GM21529 (cell line): ENCODE measurements at regions not wholly inside any gene's neighbourhood (a gene's known extent, or its start where the extent isn't known, plus 50 kb on each side); places are given as distances from the start of the nearest gene placed in this dataset.
"Not testable (repeated sequence)": the region's sequence is repeated elsewhere in the genome, so short reads cannot be mapped to it uniquely, and the experiment has no call there.

ENCODE experiments used
- ATAC-seq: cut with Tn5 transposase; IDR thresholded peaks from one replicate; pipeline ENCODE4 v1.9.1; 2021; ENCODE audit not compliant: unreplicated experiment

GRCh38 chr4:83931659-83932438 is 395.9 kb downstream of the GPAT3 start:
- ATAC-seq, result no peak

GRCh38 chr4:83929550-83929949 is 393.6 kb downstream of the GPAT3 start:
- ATAC-seq, result no peak

GRCh38 chr4:83926950-83927349 is 391.0 kb downstream of the GPAT3 start:
- ATAC-seq, result no peak

GRCh38 chr4:83923341-83923740 is 387.4 kb downstream of the GPAT3 start:
- no peak for ATAC-seq

GRCh38 chr4:83922402-83922801 is 386.5 kb downstream of the GPAT3 start:
- no peak for ATAC-seq

GRCh38 chr4:83921124-83921523 is 385.2 kb downstream of the GPAT3 start:
- ATAC-seq, result no peak

GRCh38 chr4:83920375-83920774 is 384.5 kb downstream of the GPAT3 start:
- ATAC-seq, result no peak

- ATAC-seq, result no peak
Observed at GRCh38 chr4:83917572-83917971, 381.7 kb downstream of the GPAT3 start.

- ATAC-seq, result no peak
Observed at GRCh38 chr4:83910693-83911092, 374.8 kb downstream of the GPAT3 start.

GRCh38 chr4:83906561-83906960 is 370.7 kb downstream of the GPAT3 start:
- ATAC-seq, result no peak

- peak; percentile 49 for ATAC-seq
Observed at GRCh38 chr4:83905952-83906351, 370.0 kb downstream of the GPAT3 start.

GRCh38 chr4:83903740-83904139 is 367.8 kb downstream of the GPAT3 start:
- not testable (repeated sequence) for ATAC-seq

GRCh38 chr4:83894831-83895230 is 358.9 kb downstream of the GPAT3 start:
- ATAC-seq, result no peak

- ATAC-seq, result no peak
Observed at GRCh38 chr4:83890816-83891215, 354.9 kb downstream of the GPAT3 start.

GRCh38 chr4:83890231-83890630 is 354.3 kb downstream of the GPAT3 start:
- ATAC-seq, result no peak

GRCh38 chr4:83889802-83890201 is 353.9 kb downstream of the GPAT3 start:
- no peak for ATAC-seq

- ATAC-seq, result no peak
Observed at GRCh38 chr4:83885256-83886182, 349.6 kb downstream of the GPAT3 start.

- ATAC-seq, result no peak
Observed at GRCh38 chr4:83876047-83876446, 340.1 kb downstream of the GPAT3 start.

GRCh38 chr4:83875437-83875836 is 339.5 kb downstream of the GPAT3 start:
- no peak for ATAC-seq

- no peak for ATAC-seq
Observed at GRCh38 chr4:83873996-83874395, 338.1 kb downstream of the GPAT3 start.

GRCh38 chr4:83870328-83870950 is 334.5 kb downstream of the GPAT3 start:
- no peak for ATAC-seq
